LoVo (cell line): ENCODE measurements at regions not wholly inside any gene's neighbourhood (a gene's known extent, or its start where the extent isn't known, plus 50 kb on each side); places are given as distances from the start of the nearest gene placed in this dataset.
"Not testable (repeated sequence)": the region's sequence is repeated elsewhere in the genome, so short reads cannot be mapped to it uniquely, and the experiment has no call there.

Source experiments
- DNase-seq: peaks from one replicate; pipeline ENCODE4 v3.0.0-alpha.2; 2016; ENCODE audit warnings: low spot score

- no peak for DNase-seq
These were observed 682.4 kb upstream of the PABPC4L start for GRCh38 chr4:134883831-134884449.

DNA sequence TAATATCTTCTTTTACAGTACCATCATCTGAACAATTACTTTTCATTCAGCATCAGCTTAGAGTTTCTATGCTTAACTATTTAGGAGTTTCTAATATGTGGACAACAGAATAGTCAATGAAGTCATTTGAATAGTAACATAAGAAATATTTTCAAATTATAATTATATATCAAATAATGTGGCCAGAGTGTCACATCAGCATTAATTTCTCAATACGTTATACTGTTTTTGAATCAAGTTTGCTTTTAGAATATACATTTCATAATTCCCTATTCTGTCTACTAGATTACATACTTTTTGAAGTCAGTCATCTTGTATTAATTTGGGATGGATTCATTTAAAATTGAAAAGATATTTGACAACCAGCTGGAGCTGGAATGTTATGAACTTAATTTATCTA is 677.4 kb upstream of the PABPC4L start:
- DNase-seq = no peak

DNA sequence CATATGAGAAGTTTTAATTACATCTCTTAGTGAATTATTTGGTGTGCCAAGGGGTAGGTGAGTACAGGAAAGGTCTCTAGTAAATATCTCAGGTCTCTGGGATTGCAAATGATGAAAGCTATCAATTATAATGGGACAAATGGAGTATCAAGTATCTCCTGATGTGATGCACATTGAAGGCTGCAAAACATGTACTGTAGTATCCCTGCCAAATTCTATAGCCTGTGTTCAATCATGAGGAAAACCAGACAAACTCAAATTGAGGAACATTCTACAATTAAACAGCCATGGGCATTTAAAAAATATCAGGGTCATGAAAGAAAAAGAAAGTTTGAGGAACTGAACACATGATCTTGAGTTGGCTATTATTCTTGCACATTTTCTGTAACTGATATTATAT is 665.4 kb upstream of the PABPC4L start:
- DNase-seq = no peak

- no peak for DNase-seq
These were observed 664.1 kb upstream of the PABPC4L start for GRCh38 chr4:134865675-134866074.

DNA sequence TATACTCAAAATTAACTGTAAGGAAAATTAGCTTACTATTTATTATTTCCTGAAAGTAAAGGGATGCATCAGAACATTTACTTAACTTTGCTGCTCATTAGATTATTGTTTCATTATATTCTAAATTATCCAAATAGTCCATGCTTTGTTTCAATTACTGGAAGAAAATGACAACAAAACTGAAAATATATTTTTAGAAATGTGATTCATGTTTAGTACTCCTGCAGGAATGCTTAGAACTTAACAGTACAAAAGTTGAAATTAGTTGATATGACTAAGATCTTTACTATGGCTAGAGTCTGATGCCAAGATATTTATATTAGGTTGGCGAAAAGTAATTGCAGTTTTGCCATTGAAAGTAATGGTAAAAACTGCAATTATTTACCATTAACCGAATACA is 660.5 kb upstream of the PABPC4L start:
- DNase-seq = no peak

DNA sequence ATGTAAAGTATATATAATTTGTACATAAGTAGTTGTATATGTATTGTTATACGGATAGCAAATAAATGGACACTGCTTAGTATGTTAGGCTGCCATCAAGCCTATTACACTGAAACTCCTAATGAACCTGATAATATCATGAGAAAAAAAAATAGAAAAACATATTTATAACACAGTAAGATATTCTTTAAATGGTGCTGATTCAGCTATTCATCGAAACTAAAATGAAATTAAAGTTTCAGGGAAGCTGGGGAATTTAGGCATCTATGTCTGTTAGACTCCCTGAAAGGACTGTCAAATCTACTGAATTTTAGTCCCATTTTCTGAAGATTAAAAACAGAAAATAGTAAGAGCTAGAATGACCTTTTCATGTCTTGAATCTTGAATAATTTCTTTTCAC is 647.1 kb upstream of the PABPC4L start:
- DNase-seq = no peak

GRCh38 chr4:134830741-134831140 is 629.2 kb upstream of the PABPC4L start:
- not testable (repeated sequence) for DNase-seq

GRCh38 chr4:134812611-134813010 is 611.0 kb upstream of the PABPC4L start:
- DNase-seq = no peak

- DNase-seq = no peak
These were observed 605.7 kb upstream of the PABPC4L start for GRCh38 chr4:134807231-134807745.

DNA sequence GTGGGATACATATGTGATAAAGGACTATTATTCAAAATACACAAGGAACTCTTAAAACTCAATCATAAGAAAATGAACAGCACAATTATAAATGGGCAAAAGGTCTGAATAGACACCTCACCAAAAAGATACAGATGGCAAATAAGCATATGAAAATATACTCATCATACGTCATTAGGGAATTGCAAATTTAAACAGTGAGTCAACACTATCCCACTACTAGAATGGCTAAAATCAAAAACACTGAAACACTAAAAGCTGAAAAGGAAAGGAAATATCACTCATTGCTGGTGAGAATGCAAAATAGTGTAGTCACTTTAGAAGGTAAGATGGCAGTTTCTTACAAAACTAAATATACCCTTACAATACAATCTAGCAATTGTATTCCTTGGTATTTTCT is 597.0 kb upstream of the PABPC4L start:
- DNase-seq = no peak

GRCh38 chr4:134787315-134787714 is 585.7 kb upstream of the PABPC4L start:
- no peak for DNase-seq

DNA sequence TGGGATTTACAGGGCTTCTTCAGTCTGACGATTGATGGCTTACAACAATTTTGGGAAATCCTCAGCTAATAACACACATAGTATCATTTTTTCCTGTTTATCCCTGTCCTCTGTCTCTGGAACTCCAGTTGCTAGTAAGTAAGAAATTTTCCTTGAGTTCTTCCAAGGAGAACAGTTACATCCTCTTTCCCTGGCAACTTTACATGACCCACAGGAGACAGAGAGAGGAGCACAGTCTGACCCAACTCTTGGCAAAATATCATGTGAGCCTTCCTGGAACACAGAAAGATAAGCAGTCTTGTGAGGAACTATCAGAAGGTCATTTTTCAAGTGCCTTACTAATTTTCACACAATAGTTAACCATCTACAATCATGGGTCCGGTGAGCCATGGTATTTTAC is 578.7 kb upstream of the PABPC4L start:
- DNase-seq = no peak

DNA sequence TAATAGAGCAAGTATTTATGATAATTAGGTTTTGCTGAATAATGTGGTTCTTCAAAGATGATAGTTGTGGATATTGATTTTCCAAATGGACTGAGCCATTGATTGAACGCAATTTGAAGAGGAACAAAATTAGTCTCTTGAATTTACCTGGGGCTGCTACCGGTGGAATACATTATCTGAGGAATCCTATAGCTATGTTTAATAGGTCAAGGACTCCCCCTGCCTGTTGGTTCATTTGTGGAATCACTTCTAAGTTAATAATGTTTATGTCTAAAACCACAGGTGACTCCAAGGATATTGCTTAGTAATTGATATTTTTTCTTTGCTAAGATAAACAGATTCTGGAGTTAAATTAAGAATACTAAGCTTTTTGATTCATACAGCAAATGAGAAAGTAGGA is 576.0 kb upstream of the PABPC4L start:
- DNase-seq = peak; percentile 32

GRCh38 chr4:134773497-134774000 is 572.0 kb upstream of the PABPC4L start:
- no peak for DNase-seq

DNA sequence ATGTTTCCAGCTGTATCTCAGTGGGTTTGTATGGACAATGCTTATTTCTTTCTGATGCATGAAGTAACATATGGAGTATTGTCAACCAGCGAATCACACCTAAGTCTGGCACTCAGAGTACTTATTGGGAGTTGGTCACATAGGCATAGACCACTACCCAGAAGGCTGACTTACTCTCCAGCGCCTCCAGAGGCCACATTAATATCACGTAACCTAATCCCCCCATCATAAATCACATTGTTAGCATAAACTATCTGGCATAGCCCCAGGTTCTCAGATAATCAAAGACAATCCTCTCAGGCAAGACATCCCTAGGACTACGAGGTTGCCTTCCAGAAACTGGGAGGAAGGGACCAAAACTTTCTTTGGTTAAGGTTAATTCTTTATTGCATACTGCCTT is 560.5 kb upstream of the PABPC4L start:
- DNase-seq = no peak

DNA sequence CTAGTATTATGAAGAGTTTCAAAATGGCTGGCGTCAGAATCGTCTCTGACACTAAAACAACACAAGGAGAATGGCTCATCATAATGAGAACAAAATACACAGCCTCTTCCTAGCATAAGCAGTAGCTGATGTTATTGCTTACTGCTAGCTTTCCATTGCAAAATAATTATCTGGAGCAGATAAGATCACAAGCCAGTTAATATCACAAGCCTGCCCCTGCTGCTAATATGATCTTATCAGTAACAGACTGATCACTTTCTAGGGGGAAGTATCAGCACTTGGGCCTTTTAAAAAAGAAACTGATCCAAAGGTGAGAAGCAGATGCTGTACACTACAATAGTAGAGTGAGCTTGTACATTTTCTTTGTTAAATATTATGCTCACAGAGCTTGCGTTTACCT is 554.8 kb upstream of the PABPC4L start:
- DNase-seq = no peak

DNA sequence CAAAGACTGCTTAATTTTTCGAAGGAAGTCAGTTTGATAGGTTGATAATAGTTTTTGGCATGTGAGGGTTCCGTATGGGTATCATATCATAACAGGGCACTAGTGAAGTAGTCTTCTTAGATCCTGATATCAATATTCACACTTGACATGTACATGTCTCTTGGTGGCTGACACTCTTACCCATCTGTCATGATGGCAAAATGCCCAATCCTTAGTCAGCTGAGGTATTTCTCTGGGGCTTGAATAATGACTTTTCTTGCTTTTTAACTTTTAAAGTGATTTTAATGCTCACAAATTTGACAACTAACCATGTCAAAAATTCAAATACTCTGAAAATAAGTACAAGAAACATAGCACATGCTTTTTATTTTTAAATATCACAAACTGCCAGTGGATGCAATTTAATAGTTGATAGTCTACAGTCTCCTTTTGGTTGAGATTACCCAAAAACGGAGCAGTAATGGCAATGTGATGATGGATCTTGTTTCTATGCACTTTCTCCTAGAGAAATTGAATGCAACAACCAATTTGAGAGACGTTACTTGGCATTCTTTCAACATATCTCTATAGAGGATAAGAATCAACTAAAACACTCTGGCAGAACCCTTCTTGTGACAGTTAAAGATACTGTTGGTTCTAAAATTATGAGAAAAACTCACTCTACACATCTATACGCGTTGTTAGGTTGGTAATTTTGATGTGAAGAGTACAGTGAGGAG is 552.9 kb upstream of the PABPC4L start:
- no peak for DNase-seq

DNA sequence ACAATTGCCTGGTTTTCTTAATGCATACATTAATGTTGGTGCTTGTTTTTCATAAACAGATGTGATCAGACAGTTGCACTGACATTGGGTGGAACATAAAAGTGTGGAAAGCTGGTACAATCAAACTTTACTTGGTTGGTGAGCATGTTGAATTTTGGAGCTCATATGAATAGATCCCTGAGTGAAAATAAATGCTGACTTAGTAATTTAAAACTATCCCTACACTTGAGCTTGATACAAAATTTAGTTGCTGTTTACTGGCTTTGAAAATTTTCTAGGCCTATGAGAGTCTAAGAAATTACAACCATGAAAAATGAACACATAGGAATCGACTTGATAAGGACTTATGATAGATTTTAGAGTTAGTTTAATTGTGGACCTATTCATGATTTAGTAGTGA is 551.8 kb upstream of the PABPC4L start:
- no peak for DNase-seq

GRCh38 chr4:134747108-134747805 is 545.7 kb upstream of the PABPC4L start:
- DNase-seq = no peak

- no peak for DNase-seq
These were observed 538.7 kb upstream of the PABPC4L start for GRCh38 chr4:134740290-134740689.

GRCh38 chr4:134735901-134736300 is 534.3 kb upstream of the PABPC4L start:
- no peak for DNase-seq

DNA sequence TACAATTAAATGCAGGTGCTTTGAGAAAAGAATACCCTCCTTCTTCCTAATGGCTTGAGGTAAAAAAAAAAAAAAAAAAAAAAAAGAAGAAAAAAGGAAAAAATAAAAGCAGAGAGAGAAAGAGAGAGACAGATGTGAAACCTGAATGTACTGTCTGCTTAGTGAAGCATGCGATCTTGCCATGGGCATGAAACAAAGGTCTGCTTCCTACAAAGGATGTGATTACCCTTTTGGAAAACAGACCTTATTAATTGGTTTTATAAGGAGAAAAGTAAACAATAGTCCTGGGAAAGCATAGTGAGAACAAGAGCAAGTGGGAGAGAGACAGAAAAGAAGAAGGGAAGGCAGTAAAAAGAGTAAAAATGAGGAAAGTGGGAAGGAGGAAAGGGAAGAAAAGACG is 526.1 kb upstream of the PABPC4L start:
- no peak for DNase-seq

DNA sequence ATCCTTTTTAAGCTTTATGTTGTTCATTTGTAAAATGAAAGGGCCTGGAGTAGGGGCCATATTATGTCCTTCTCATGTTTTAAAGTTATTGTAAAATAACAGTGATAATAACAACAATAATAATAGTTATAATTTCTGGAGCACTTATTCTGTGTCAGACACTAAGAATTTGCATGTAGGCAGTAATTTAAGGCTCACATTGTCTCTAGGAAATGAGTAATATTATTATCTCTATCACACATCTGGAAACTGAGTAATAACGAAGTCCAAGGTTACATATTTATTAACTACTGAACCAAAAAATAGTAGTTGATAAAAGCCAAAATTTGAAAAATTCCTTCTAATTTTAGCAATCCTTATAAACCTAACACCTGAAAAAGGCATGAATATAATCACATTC is 520.7 kb upstream of the PABPC4L start:
- DNase-seq = no peak
